ENCODE measurements at regions not wholly inside any gene's neighbourhood (a gene's known extent, or its start where the extent isn't known, plus 50 kb on each side); places are given as distances from the start of the nearest gene placed in this dataset.

GRCh38 chr7:22642454-22642853 is 84.5 kb upstream of the IL6 start:
- Histone ChIP-seq H2AFZ (ENCODE audit: low read depth, low read length, poor library complexity, severe bottlenecking) (no peak overlapping the region), H3K9me3 (ENCODE audit: control insufficient read depth in 1 of 2, insufficient read depth in 1 of 2, low read depth in 1 of 2, low read length in 2 of 2) (peaks cover 14 to 24% of the 10 kb centered on the region in 2 experiments; a peak in 3 of 4 replicates), H3K9me2 (ENCODE audit: insufficient read depth) (no peaks in the 10 kb centered on the region), H3K27me3 (ENCODE audit: insufficient read depth, low read length) (no peaks in the 10 kb centered on the region), H3K4me3 (replicated peaks in 1 of 2; ENCODE audit: low read depth in 1 of 2, low read length in 2 of 2) (no peak overlapping the region), H3K79me2 (ENCODE audit: insufficient read depth, low read length) (no peaks in the 10 kb centered on the region), H3K9ac (ENCODE audit: low read length) (no peak overlapping the region), H3K4me2 (ENCODE audit: low read length) (no peak overlapping the region), H3K4me1 (ENCODE audit: control insufficient read depth in 1 of 2, insufficient read depth in 2 of 2, low read length in 2 of 2) (peaks cover 0 to 2% of the 10 kb centered on the region in 2 experiments; a peak in 2 of 4 replicates), H4K20me1 (ENCODE audit: insufficient read depth) (no peaks in the 10 kb centered on the region), H3K36me3 (ENCODE audit: control insufficient read depth in 1 of 2, insufficient read depth in 2 of 2, low read length in 2 of 2) (no peaks in the 10 kb centered on the region), H3K27ac (ENCODE audit: low read depth, low read length) (no peak overlapping the region)
- CTCF ChIA-PET, result no interaction called here
- DNase-seq (ENCODE audit: low read depth, low spot score), result no peak
- POLR2A ChIA-PET, result no interaction called here
- no peak for ATAC-seq
- BruUV-seq (replicated peaks), result no TSS peak
- TF ChIP-seq TCF7L2 (IDR thresholded peaks at IDR 0.05; ENCODE audit: borderline replicate concordance, extremely low read depth, insufficient read depth, insufficient read length), result no peak
- no peak for TF ChIP-seq ZFX (IDR thresholded peaks at IDR 0.05)
- no peak for TF ChIP-seq JUND (IDR thresholded peaks at IDR 0.05)
- TF ChIP-seq MAX (IDR thresholded peaks at IDR 0.05), result no peak
- TF ChIP-seq EZH2phosphoT487 (IDR thresholded peaks at IDR 0.05; ENCODE audit: borderline replicate concordance), result no peak
- no peak for TF ChIP-seq REST (IDR thresholded peaks at IDR 0.05; ENCODE audit: low read depth)
- TF ChIP-seq FOSL1 (IDR thresholded peaks at IDR 0.05; ENCODE audit: low read depth), result no peak
- no peak for TF ChIP-seq CEBPB (IDR thresholded peaks at IDR 0.05; ENCODE audit: low read depth)
- TF ChIP-seq CBX3 (IDR thresholded peaks at IDR 0.05; ENCODE audit: low read depth), result no peak
- TF ChIP-seq POLR2A (IDR thresholded peaks at IDR 0.05; ENCODE audit: borderline replicate concordance, extremely low read depth, insufficient read depth, insufficient read length), result no peak
- no peak for TF ChIP-seq ELF1 (IDR thresholded peaks at IDR 0.05; ENCODE audit: borderline replicate concordance, low read depth)
- no peak for TF ChIP-seq EZH2 (IDR thresholded peaks at IDR 0.05)
- no peak for TF ChIP-seq ZBTB33 (IDR thresholded peaks at IDR 0.05; ENCODE audit: extremely low read depth, insufficient replicate concordance, low read length)
- TF ChIP-seq RAD21 (IDR thresholded peaks at IDR 0.05; ENCODE audit: low read depth), result no peak
- no peak for TF ChIP-seq ZNF274 (IDR thresholded peaks at IDR 0.05; ENCODE audit: low read depth, low read length)
- TF ChIP-seq CTCF (IDR thresholded peaks at IDR 0.05 in 2 of 3, conservative IDR thresholded peaks at IDR 0.05 in 1 of 3; ENCODE audit: borderline replicate concordance in 1 of 3, insufficient read depth in 1 of 3, low read depth in 2 of 3, low read length in 2 of 3), result no peak
- TF ChIP-seq EGR1 (IDR thresholded peaks at IDR 0.05; ENCODE audit: low read depth), result no peak
- TF ChIP-seq SP1 (IDR thresholded peaks at IDR 0.05; ENCODE audit: low read depth), result no peak
- no peak for TF ChIP-seq ATF3 (IDR thresholded peaks at IDR 0.05)
- intact Hi-C loops (cut with micrococcal nuclease), result no loop called here
- RAD21 ChIA-PET (ENCODE audit: low non-redundant PET in 1 of 2, low total read pairs in 2 of 2, uncharacterized antibody in 2 of 2, unreplicated experiment in 2 of 2), result no interaction called here

All from HCT116 (cell line).